ENCODE measurements at regions not wholly inside any gene's neighbourhood (a gene's known extent, or its start where the extent isn't known, plus 50 kb on each side); places are given as distances from the start of the nearest gene placed in this dataset.

DNA sequence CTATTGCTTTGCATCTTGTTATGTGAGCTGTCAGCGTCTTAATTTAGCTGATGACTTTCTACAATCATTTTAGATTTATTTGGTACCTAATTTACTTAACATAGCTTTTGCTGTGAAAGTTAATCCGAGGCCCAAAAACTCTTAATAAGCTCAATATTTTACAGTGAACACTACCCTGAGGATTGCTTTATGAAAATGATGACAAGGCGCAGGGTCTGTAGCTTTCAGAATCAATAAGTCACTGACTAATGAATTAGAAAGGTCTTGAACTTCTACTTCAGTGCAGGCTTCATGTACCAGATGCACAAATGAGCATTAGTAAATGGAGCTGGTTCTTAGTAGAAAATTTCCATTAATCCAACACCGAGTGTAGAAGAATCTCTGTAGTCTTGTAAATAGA is 81.4 kb upstream of the ZNF366 start:
- TF ChIP-seq FOXM1 (IDR thresholded peaks at IDR 0.05; ENCODE audit: low read depth) (no peak), NFIC (IDR thresholded peaks at IDR 0.05; ENCODE audit: borderline replicate concordance) (no peak), SMC3 (IDR thresholded peaks at IDR 0.05; ENCODE audit: low read depth, low read length) (no peak), EZH2phosphoT487 (IDR thresholded peaks at IDR 0.05; ENCODE audit: borderline replicate concordance, low read depth) (no peak), RAD21 (IDR thresholded peaks at IDR 0.05; ENCODE audit: low read length) (no peak), NRF1 (IDR thresholded peaks at IDR 0.05; ENCODE audit: low read depth, low read length) (no peak), RFX5 (IDR thresholded peaks at IDR 0.05; ENCODE audit: low read length) (no peak), EP300 (IDR thresholded peaks at IDR 0.05; ENCODE audit: borderline replicate concordance in 1 of 2, low read depth in 1 of 2, low read length in 1 of 2) (no peak), TAF1 (IDR thresholded peaks at IDR 0.05; ENCODE audit: borderline replicate concordance, low read depth, low read length) (no peak)
- TF ChIP-seq, protein P1, sequence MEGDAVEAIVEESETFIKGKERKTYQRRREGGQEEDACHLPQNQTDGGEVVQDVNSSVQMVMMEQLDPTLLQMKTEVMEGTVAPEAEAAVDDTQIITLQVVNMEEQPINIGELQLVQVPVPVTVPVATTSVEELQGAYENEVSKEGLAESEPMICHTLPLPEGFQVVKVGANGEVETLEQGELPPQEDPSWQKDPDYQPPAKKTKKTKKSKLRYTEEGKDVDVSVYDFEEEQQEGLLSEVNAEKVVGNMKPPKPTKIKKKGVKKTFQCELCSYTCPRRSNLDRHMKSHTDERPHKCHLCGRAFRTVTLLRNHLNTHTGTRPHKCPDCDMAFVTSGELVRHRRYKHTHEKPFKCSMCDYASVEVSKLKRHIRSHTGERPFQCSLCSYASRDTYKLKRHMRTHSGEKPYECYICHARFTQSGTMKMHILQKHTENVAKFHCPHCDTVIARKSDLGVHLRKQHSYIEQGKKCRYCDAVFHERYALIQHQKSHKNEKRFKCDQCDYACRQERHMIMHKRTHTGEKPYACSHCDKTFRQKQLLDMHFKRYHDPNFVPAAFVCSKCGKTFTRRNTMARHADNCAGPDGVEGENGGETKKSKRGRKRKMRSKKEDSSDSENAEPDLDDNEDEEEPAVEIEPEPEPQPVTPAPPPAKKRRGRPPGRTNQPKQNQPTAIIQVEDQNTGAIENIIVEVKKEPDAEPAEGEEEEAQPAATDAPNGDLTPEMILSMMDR (IDR thresholded peaks at IDR 0.05): no peak
